T-helper 1 cell treated with Interleukin-12 subunit alpha and Interleukin-12 subunit beta and Interleukin-4 antibody, amounts not matched to agents 30 ng/mL and 1 ng/mL, for 36 hours (primary cell): ENCODE measurements at regions not wholly inside any gene's neighbourhood (a gene's known extent, or its start where the extent isn't known, plus 50 kb on each side); places are given as distances from the start of the nearest gene placed in this dataset.

Source experiments
- intact Hi-C: fragments of 100-400 bp; cut with micrococcal nuclease; formaldehyde crosslinking; loops from one replicate; pipeline ENCODE4 v1.15.1; 2024

GRCh38 chr5:179497636-179498340, 52.6 kb upstream of the RUFY1 start:
- intact Hi-C loops: no loop called here

DNA sequence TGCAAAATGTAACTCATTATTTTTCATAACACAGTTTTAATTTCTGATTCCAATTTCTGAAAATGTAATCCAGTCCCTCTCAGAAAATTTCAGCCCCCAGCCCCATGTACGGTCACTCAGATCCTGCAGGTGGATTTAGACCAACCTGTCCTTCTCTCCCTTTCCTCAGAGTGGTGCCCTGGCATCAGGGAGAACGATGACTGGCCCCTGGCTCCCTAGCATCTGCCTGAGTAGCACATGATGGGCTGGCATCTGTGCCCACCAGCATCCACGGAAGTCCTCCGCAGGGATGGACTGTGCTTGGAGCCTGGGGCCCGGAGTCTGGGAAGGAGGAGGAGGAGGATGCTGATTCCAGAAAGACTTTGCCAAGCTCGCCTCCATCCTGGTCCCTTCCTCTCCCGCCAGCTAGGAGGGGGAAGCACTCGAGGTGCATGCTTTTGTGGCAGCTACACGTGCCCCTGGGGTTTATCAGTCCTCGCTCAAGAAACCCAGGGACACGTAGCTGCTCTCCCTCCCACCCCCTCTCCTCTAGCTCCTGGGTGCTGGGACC, 54.4 kb upstream of the RUFY1 start:
- intact Hi-C loops: loop anchor here (2.0 kb wide), 3 partner anchors 703 to 1261 kb away; no protein-coding TSS in a partner anchor

DNA sequence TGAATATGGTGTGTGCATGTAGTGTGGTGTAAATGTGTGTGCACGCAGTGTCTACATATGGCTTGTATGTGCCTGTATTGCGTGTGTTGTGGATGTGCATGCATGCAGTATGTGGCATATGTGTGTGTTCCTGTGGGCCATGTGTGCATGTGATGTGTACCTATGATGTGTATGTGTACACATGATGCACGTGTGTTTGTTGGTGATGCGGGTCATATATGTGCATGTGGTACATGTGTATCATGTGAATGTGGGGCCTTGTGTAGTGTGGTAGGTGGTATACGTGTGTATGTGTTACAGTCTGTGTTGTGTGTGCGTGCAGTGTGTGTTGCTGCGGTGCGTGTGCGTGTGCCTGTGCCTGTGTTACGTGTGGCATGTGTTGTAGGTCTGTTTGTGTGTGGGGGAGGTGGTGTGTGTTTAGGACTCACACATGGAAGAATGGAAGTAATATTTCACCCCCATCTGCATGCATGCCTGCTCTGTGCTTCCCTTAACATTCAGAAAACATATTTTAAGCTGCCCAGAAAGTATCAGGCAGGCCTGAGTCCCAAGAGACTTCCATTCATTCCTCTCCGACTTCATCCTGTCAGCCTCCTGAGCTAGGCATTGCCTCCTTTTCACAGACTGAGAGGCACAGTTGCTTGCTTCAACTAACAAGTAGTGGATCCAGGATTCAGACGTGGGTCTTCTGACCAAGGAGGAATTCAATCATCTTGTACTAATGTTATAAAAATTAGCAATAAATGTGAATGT, 55.4 kb upstream of the RUFY1 start:
- intact Hi-C loops: loop anchor here (1.0 to 2.0 kb wide), 5 partner anchors 328 to 1260 kb away; partner anchors contain the start of gene ZNF354B

- intact Hi-C loops: no loop called here
Measured at GRCh38 chr5:179488975-179489374, 61.4 kb upstream of the RUFY1 start.

- intact Hi-C loops: no loop called here
Measured at GRCh38 chr5:179488491-179488890, 61.9 kb upstream of the RUFY1 start.

DNA sequence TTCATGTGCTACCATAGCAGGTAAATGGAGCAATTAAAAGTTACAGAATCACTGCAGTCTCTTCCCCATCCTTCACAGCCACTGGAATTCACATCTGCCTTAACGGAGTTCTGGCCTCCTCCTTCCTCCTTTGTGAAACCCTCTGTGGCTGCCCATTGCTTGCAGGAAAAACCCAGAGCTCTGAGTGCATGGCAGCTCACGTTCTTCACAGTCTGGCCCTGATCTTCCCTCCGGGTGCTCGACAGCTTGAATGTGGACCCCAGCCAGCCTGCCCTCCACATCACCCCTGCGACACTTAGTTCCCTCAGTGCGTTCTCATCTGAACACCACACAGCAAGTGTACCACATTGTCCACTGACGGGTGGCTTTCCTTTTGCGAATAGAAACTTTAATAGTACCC, 63.2 kb upstream of the RUFY1 start:
- intact Hi-C loops: no loop called here

- intact Hi-C loops: no loop called here
Measured at GRCh38 chr5:179486596-179487051, 63.7 kb upstream of the RUFY1 start.

DNA sequence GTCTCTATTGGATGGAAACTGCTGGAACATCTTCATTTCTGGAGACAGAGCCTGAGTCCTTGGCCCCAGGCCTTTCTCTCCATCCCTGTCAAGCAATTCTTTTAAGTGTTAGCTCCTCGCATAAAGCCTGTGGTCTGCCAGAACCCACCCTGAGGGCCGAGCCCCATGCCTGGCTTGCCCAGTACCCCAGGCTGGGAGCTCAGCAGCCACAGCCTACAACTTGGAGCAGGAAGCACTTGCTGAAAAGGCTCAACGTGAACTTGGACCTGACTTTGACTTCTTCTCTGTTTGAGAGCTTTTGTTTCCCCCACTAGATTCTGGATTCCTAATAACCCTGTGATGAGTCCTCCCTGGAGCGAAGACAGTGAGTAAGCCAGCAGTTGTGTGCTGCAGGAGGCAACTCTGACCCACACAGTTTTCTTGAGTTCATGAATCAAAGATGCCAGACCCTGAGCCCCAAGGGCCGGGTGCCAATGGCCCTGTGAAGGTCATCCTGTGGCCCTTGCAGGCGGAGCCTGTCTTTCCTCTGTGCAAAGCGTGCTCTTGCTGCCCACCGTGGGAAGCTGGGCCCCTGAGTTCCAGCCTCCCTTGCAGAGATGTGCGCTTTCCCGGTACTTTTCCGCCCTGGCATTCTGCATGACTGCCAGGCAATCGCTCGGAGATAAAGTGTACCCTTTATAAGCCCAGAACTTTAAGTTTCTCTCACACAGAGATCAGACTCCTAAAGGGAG, 64.3 kb upstream of the RUFY1 start:
- intact Hi-C loops: no loop called here

- intact Hi-C loops: no loop called here
Measured at GRCh38 chr5:179484761-179485160, 65.6 kb upstream of the RUFY1 start.

- intact Hi-C loops: no loop called here
Measured at GRCh38 chr5:179484201-179484600, 66.2 kb upstream of the RUFY1 start.

DNA sequence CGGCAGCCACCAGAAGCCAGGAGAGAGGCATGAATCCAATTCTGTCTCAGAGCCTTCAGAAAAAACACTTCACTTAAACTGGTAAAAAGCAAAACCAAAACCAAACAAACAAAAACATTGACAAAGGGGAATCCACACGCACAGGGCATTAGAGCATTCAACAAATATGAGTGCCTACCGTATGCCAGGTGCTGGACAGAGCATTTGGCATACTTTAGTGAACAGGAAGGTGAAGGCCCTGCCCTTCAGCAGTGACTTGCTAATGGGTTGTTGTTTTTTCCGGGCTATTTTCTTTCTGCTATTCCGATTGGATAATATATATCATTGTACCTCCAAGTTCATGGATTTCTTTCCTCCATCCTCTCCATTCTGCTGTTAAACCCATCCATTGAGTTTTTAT, 71.7 kb upstream of the RUFY1 start:
- intact Hi-C loops: no loop called here

DNA sequence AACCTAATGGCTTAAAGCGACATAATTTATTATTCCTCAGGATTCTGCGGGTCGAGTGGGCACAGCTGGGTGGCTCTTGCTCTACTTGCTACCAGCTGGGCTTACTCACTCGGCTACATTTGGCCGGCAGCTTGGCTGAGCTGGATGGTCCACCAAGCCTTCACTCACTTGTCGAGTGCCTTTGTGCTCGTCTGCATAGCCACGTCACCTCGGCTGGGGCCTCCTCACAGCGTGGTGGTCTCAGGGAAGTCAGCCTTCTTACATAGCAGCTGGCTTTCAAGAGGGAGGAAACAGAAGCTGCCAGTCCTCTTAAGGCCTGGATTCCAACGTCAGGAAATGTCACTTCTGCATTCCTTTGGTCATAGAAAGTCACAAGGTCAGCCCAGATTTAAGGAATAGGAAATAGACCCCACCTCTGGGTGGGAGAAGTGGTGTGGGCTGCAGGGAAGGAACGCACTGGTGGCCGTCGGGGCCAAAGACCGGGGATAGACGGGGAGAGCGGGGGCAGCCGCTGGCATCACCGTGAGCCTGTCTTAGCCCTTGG, 75.1 kb upstream of the RUFY1 start:
- intact Hi-C loops: no loop called here

GRCh38 chr5:179472641-179473040, 77.7 kb upstream of the RUFY1 start:
- intact Hi-C loops: no loop called here

- intact Hi-C loops: no loop called here
Measured at GRCh38 chr5:179472174-179472573, 78.2 kb upstream of the RUFY1 start.

DNA sequence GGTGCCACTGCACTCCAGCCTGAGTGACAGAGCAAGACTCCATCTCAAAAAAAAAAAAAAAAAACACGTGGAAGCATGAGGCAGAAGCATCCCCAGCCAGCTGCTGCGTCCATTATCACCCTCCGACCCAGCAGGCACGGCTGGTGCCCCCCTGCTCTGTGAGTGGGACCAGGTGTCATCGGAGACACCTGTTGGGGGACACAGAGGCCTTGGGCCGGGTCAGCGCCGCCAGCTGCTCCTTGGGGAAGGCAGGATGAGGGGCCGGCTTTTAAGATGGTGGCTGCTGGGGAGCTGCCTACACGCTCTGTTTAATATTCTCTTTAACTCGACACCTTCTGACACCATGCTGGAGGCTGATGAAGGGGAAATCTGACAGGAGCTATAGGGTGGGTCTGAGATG, 80.2 kb upstream of the RUFY1 start:
- intact Hi-C loops: no loop called here

DNA sequence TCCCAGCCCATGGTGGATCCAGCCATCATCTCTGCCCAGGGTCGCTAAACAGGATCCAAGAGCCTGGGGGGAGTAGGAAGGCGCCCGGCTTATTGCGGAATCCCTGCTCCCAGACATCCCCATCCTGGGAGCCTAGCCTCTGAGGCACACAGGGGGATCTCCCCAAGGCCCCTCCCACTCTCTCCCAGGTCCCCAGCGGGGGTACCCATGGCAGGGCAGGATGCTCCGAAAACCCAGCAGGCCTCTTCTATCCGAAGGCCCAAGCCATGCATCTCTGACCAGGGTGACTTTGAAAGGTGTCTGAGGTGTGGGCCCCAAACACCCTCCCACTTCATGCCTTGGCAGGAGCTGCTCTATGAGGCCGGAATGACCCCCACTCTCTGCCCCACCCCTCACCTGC, 81.7 kb upstream of the RUFY1 start:
- intact Hi-C loops: no loop called here

DNA sequence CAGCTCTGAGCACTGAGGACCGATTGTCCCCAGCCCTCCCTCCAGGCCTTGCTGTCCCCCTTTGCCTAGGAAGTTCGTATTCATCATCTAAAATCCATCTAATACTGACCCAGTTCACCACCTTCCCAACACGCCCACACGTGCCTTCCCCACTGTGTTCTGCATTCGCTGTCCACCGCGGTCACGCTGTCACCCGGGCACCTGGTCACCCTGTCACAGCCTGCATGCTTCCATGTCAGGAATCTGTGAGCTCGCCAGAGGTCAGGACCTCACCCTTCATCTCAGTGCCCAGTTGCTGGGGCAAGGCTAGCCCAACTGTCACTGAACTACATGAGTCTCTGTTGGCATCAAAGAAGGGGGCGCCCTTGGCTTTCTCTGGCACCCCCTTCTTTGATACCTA, 82.9 kb upstream of the RUFY1 start:
- intact Hi-C loops: no loop called here

GRCh38 chr5:179464631-179465030, 85.7 kb upstream of the RUFY1 start:
- intact Hi-C loops: no loop called here

GRCh38 chr5:179462040-179462439, 88.3 kb upstream of the RUFY1 start:
- intact Hi-C loops: no loop called here

DNA sequence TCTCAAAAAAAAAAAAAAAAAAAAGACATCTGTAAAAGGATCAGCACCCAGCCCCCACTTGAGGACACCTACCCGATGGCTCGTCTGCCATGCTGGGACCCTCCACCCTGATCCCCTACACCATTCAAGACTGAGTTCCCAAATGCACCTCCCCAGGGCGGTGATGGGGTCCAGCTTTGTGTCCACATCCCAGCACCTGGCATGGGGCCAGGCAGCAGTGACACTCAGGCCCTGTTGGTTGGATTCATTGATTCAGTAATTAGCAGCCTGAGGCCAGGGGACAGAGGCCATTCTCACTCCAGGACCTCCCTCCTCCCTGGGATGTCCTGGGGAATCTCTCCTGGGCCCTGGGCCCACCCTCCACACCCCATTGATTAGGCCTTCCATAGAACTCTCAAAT, 88.8 kb upstream of the RUFY1 start:
- intact Hi-C loops: no loop called here

DNA sequence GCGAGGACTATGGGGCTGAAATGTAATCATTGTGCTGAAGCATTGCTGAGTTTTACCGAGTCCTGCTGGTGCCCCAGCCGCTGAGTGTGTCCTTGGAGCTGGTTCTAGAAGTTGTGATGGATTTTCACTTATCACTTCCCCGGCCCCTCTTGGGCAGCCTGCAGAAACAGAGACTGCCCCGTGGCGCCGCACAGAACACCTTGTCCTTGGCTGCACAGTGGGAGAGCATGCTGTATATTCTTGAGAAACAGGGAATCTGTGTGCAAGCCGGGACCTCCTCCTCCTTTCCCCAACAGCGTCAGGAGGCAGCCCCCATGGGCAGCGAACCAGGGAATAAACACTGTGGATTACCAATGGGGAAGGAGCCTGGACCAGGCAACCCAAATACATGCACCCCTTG, 90.6 kb upstream of the RUFY1 start:
- intact Hi-C loops: no loop called here

- intact Hi-C loops: no loop called here
Measured at GRCh38 chr5:179457612-179458011, 92.7 kb upstream of the RUFY1 start.
